ENCODE measurements at regions not wholly inside any gene's neighbourhood (a gene's known extent, or its start where the extent isn't known, plus 50 kb on each side); places are given as distances from the start of the nearest gene placed in this dataset.

DNA sequence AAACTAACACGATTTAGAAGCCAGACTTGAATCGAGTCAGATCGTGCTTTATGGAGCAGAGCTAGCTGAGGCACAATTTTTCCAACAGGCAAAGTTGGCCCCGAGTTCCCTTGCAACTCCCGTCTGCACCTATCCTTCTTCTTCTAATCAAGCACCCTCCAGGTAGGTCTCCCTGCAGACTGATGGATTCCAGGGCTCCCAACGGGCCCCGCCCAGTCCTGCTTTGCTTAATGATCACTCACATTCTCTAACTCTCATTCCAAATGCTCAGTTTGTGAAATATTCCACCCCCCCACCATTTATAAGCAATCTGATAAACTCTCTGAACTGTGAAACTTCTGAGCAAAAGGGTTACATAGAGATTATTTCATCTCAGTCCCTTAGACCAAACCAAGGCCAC is 119.6 kb downstream of the SLC30A10 start:
- TF ChIP-seq TAF1 (conservative IDR thresholded peaks at IDR 0.05) (no peak), RAD21 (IDR thresholded peaks at IDR 0.05) (no peak), HNF4A (conservative IDR thresholded peaks at IDR 0.05) (no peak), SP1 (IDR thresholded peaks at IDR 0.05) (no peak), RXRA (IDR thresholded peaks at IDR 0.05) (no peak), HNF4G (IDR thresholded peaks at IDR 0.05) (no peak), GABPA (IDR thresholded peaks at IDR 0.05 in 1 of 2, conservative IDR thresholded peaks at IDR 0.05 in 1 of 2) (no peak)
- TF ChIP-seq, protein P1, sequence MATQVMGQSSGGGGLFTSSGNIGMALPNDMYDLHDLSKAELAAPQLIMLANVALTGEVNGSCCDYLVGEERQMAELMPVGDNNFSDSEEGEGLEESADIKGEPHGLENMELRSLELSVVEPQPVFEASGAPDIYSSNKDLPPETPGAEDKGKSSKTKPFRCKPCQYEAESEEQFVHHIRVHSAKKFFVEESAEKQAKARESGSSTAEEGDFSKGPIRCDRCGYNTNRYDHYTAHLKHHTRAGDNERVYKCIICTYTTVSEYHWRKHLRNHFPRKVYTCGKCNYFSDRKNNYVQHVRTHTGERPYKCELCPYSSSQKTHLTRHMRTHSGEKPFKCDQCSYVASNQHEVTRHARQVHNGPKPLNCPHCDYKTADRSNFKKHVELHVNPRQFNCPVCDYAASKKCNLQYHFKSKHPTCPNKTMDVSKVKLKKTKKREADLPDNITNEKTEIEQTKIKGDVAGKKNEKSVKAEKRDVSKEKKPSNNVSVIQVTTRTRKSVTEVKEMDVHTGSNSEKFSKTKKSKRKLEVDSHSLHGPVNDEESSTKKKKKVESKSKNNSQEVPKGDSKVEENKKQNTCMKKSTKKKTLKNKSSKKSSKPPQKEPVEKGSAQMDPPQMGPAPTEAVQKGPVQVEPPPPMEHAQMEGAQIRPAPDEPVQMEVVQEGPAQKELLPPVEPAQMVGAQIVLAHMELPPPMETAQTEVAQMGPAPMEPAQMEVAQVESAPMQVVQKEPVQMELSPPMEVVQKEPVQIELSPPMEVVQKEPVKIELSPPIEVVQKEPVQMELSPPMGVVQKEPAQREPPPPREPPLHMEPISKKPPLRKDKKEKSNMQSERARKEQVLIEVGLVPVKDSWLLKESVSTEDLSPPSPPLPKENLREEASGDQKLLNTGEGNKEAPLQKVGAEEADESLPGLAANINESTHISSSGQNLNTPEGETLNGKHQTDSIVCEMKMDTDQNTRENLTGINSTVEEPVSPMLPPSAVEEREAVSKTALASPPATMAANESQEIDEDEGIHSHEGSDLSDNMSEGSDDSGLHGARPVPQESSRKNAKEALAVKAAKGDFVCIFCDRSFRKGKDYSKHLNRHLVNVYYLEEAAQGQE (IDR thresholded peaks at IDR 0.05), result no peak
- TF ChIP-seq, protein P2, sequence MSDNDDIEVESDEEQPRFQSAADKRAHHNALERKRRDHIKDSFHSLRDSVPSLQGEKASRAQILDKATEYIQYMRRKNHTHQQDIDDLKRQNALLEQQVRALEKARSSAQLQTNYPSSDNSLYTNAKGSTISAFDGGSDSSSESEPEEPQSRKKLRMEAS (IDR thresholded peaks at IDR 0.05), result no peak
- TF ChIP-seq, protein P3, sequence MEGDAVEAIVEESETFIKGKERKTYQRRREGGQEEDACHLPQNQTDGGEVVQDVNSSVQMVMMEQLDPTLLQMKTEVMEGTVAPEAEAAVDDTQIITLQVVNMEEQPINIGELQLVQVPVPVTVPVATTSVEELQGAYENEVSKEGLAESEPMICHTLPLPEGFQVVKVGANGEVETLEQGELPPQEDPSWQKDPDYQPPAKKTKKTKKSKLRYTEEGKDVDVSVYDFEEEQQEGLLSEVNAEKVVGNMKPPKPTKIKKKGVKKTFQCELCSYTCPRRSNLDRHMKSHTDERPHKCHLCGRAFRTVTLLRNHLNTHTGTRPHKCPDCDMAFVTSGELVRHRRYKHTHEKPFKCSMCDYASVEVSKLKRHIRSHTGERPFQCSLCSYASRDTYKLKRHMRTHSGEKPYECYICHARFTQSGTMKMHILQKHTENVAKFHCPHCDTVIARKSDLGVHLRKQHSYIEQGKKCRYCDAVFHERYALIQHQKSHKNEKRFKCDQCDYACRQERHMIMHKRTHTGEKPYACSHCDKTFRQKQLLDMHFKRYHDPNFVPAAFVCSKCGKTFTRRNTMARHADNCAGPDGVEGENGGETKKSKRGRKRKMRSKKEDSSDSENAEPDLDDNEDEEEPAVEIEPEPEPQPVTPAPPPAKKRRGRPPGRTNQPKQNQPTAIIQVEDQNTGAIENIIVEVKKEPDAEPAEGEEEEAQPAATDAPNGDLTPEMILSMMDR (IDR thresholded peaks at IDR 0.05; ENCODE audit: low read depth, low read length, missing input control), result no peak
- TF ChIP-seq, protein P4, sequence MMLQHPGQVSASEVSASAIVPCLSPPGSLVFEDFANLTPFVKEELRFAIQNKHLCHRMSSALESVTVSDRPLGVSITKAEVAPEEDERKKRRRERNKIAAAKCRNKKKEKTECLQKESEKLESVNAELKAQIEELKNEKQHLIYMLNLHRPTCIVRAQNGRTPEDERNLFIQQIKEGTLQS (IDR thresholded peaks at IDR 0.05), result no peak
- WGBS, result 78% methylated on average over 7 of the region's 7 CpGs

DNA sequence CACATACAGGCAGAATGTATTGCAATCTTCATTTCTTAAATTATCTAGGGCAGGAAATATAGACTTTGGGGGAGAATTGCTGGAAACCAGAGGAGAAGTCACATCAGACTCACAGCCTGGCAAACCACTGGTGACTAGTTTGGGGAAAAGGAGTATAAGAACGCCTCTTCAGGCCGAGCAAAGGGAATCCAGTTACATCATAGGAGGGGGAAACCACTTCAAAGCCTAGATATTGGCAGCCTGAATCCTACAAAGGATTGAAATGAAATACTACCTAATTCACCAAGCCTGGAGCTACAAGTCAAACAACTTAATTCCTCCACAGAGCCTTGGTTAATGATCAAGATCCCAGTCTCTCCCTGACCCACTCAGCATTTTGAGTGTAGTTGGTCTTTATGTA is 121.7 kb downstream of the SLC30A10 start:
- Histone ChIP-seq H3K27ac (ENCODE audit: low read depth in 1 of 2, low read length in 2 of 2) (no peak overlapping the region), H3K4me3 (ENCODE audit: low read depth in 1 of 3, low read length in 3 of 3) (no peak overlapping the region)
- 92% methylated on average over 2 of the region's 2 CpGs for whole genome bisulfite sequencing

More for the DNA sequence above, 119.6 kb downstream of the SLC30A10 start:
- H3K4me3 ChIP-seq (ENCODE audit: low read depth in 1 of 3, low read length in 3 of 3), result no peak overlapping the region
- no peaks in the 10 kb centered on the region for H3K9me3 ChIP-seq (ENCODE audit: control insufficient read depth in 4 of 4, low read length in 3 of 4)
- H3K27me3 ChIP-seq (ENCODE audit: control insufficient read depth in 4 of 4, insufficient read depth in 4 of 4, low read length in 3 of 4), result no peaks in the 10 kb centered on the region
- no peak for DNase-seq (ENCODE audit: low spot score)
- H3K27ac ChIP-seq (ENCODE audit: low read depth in 1 of 2, low read length in 2 of 2), result no peak overlapping the region
- no peak overlapping the region for H3K9ac ChIP-seq (ENCODE audit: low read depth in 1 of 2, low read length in 2 of 2)
- H3K36me3 ChIP-seq (ENCODE audit: control insufficient read depth in 4 of 4, insufficient read depth in 3 of 4, low read depth in 1 of 4, low read length in 3 of 4), result no peaks in the 10 kb centered on the region
- H3K4me1 ChIP-seq (ENCODE audit: control insufficient read depth in 4 of 4, insufficient read depth in 4 of 4, low read length in 3 of 4), result no peaks in the 10 kb centered on the region

More for the DNA sequence above, 121.7 kb downstream of the SLC30A10 start:
- DNase-seq (ENCODE audit: low spot score), result no peak
- Histone ChIP-seq H3K36me3 (ENCODE audit: control insufficient read depth in 4 of 4, insufficient read depth in 3 of 4, low read depth in 1 of 4, low read length in 3 of 4) (no peaks in the 10 kb centered on the region), H3K9ac (ENCODE audit: low read depth in 1 of 2, low read length in 2 of 2) (no peak overlapping the region), H3K4me1 (ENCODE audit: control insufficient read depth in 4 of 4, insufficient read depth in 4 of 4, low read length in 3 of 4) (no peaks in the 10 kb centered on the region), H3K27me3 (ENCODE audit: control insufficient read depth in 4 of 4, insufficient read depth in 4 of 4, low read length in 3 of 4) (no peaks in the 10 kb centered on the region), H3K9me3 (ENCODE audit: control insufficient read depth in 4 of 4, low read length in 3 of 4) (no peaks in the 10 kb centered on the region)
- TF ChIP-seq JUND (IDR thresholded peaks at IDR 0.05), result no peak
- TF ChIP-seq, protein P2 (IDR thresholded peaks at IDR 0.05), result no peak
- no peak for TF ChIP-seq TAF1 (conservative IDR thresholded peaks at IDR 0.05)
- TF ChIP-seq, protein P4 (IDR thresholded peaks at IDR 0.05), result no peak
